ENCODE measurements at regions not wholly inside any gene's neighbourhood (a gene's known extent, or its start where the extent isn't known, plus 50 kb on each side); places are given as distances from the start of the nearest gene placed in this dataset.

GRCh38 chr6:112806163-112806865, 459.2 kb downstream of the RFPL4B start:
- DNase-seq = no peak

DNA sequence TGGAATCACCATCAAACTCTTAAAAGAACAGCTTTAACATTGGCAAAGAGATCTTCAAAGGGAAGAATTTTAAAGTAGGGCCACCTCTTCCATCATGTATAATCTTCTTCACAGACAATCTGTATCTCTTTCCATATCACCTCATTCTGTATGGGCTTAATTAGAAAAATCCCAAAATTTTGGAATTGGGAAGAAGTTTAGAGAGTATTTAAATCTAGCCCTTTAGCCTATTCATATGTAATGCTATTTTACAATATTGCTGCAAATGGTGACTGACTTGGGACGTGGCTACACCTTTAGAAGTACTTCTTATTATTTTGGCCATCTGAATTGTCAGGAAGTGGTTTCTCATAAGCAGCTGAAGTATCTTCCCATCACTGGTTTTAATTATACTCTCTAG, 474.3 kb downstream of the RFPL4B start:
- no peak for DNase-seq

GRCh38 chr6:112822769-112823168, 475.6 kb downstream of the RFPL4B start:
- no peak for DNase-seq

DNA sequence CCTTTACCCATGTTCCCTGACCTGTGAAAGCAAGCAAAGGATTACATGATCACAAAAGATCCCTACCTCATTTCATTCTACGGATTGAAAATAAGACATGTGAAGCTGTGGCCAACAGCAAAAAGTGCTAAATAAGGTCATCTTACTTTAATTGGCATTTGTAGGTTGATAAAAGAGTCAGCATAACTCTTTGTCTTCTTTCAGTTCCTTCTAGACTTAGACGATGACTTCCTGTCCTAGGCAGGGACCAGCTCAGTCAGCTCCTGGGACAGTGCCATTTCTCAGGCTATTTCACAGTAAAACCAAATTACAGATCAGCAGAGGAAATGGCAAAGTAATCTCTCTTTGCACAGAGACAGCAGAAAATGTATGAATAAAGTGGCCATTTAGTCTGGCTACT, 480.7 kb downstream of the RFPL4B start:
- DNase-seq = no peak

GRCh38 chr6:112831022-112831421, 483.9 kb downstream of the RFPL4B start:
- no peak for DNase-seq

- DNase-seq = no peak
These were observed 486.5 kb downstream of the RFPL4B start for GRCh38 chr6:112833581-112834131.

- DNase-seq = no peak
These were observed 487.9 kb downstream of the RFPL4B start for GRCh38 chr6:112835078-112835477.

DNA sequence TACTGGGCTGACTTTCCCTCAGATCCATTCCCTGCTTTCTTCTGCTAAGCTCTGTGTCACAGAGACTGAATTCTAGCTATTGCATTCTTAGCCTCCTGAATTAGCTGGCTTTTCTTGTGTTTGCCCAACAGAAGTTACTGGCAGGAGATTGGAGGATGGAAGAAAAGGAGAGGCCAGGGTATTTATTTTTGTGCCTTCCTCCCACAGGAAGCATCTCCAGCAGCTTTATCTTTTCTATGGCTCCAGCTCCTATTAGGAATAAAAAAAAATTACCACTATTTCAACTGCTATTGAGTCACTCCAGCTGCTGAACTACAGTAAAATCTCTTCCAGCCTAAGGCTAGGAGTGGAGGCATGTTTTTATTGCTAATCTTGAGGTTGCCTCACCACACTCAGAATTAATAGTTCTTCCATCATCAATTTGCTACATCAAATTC, 492.4 kb downstream of the RFPL4B start:
- no peak for DNase-seq

- no peak for DNase-seq
These were observed 494.6 kb downstream of the RFPL4B start for GRCh38 chr6:112841553-112842329.

DNA sequence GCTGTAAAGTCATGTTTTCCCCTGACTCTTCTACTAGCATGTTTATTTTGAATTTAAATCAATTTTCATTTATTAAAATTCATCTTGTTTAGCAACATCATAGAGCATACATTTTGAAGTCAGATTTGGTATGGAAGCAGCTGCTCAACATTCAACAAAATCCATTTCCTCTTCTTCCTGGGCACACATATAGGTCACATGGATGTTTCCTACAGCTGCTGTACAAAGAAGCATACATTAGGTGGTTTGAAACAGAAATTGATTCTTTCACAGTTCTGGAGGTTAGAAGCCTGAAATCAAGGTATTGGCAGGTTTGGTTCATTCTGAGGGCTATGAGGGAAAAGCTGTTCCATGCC, 495.2 kb downstream of the RFPL4B start:
- no peak for DNase-seq

DNA sequence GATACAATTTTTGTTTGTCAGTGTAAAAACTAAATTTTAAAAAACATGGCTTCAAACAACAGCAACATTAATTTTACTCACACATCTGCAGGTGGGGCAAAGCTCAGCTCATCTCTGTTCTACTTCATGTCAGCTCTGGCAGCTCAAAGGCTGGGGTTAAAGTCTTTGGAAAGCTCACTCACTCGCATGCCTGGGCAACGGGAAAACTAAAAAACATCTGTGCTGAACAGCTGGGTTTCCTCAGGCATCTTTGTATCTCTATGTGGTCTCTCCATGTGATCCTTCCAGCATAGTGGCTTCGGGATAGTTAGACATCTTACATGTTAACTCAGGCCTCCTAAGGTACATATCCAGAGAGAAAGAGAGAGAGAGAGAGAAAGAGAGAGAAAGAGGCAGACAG, 499.6 kb downstream of the RFPL4B start:
- no peak for DNase-seq

DNA sequence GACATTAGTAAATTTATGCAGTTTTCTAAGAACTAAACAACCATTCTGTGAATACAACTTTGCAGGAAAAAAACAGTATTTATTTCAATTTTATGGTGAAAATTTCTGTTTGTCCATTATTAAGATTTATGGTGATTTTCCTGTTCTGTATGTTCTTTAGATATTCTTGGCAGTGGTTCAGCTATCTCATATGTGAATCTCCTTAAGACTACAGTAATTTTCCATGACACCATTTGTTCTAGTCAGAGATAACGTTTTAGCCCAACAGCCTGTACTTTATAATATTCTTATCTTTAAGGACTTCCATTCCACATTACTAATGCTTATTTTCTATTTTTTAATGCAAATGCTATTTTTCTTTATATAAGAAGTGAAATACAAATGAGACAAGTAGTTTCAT, 504.0 kb downstream of the RFPL4B start:
- no peak for DNase-seq

- DNase-seq = no peak
These were observed 506.0 kb downstream of the RFPL4B start for GRCh38 chr6:112853162-112853561.

- no peak for DNase-seq
These were observed 516.6 kb downstream of the RFPL4B start for GRCh38 chr6:112863753-112864152.

- no peak for DNase-seq
These were observed 518.0 kb downstream of the RFPL4B start for GRCh38 chr6:112865131-112865530.

- DNase-seq = no peak
These were observed 527.8 kb downstream of the RFPL4B start for GRCh38 chr6:112874881-112875280.

GRCh38 chr6:112877134-112878100, 530.3 kb downstream of the RFPL4B start:
- no peak for DNase-seq

DNA sequence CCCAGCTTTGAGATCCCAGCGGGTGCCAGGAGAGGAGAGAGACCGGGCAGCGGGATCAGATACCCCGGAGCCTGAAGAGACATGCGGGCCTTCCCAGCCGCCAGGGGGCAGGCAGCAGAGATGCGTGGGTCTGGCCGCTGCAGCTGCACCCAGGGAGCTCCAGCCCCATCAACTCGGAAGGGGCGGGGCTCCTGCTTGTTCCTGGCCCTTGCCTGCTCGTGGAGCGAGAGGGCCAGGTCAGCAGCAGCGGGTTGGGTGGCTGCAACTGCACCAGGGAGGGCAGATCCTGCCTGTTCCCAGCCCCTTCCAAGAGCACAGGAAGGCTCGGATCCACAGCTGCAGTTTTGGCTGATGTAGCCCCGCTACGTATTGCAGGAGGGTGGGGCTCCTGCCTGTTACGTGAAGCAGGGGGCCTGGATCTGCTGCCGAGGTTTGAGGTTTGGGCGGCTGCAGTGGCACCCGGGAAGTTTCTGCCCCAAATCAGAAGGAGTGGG, 532.8 kb downstream of the RFPL4B start:
- peak; percentile 10 for DNase-seq

- no peak for DNase-seq
These were observed 533.9 kb downstream of the RFPL4B start for GRCh38 chr6:112881027-112881426.

- DNase-seq = no peak
These were observed 535.0 kb downstream of the RFPL4B start for GRCh38 chr6:112881828-112882780.

- DNase-seq = no peak
These were observed 536.0 kb downstream of the RFPL4B start for GRCh38 chr6:112883095-112883494.

DNA sequence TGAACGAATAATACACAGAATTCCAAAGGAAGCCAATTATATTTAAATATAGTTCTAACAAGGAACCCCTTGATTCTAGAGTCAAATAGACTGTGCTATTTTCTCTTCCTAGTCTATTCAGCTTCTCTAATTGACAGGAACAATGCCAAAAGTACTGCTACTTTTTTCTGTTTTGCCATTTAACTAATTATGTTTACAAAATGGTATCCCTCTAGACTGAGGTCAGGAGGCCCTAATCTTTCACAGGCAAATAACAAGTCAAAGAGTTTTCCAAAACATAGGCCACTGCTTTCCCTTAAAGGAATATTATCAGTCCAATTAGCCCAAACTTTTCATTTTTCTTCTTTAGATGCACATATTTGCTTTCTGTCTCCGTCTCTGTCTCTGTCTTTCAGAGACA, 539.3 kb downstream of the RFPL4B start:
- no peak for DNase-seq
